ENCODE measurements at regions not wholly inside any gene's neighbourhood (a gene's known extent, or its start where the extent isn't known, plus 50 kb on each side); places are given as distances from the start of the nearest gene placed in this dataset.

DNA sequence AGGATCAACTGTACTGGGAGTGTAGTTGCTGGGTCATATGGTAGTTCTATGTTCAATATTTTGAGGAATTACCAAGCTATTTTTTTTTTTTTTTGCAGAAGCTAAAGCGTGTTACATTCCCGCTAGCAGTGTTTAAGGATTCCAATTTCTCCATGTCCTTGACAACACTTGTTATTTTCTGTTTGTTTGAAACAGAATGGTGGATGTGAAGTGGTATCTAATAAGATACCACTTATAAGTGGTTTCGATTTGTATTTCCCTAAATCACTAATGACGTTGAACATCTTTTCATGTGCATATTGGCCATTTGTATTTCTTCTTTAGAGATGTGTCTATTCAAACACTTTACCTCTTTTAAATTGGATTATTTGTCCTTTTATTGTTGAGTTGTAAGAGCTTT is 112.2 kb downstream of the DISP1 start:
- no peak for FAIRE-seq
- DNase-seq (ENCODE audit: low read depth, low spot score) = no peak
- no peaks in the 10 kb centered on the region for H3K36me3 ChIP-seq (ENCODE audit: control insufficient read depth in 2 of 2, extremely low read depth in 1 of 2, insufficient read depth in 2 of 2, low read length in 2 of 2)
- peak overlapping the region; percentile 34 for H3K27ac ChIP-seq (ENCODE audit: control insufficient read depth, insufficient read depth, low read length)
- no peak overlapping the region for H3K9ac ChIP-seq (ENCODE audit: control insufficient read depth, extremely low read depth, insufficient read depth, low read length)
- no peaks in the 10 kb centered on the region for H3K79me2 ChIP-seq (ENCODE audit: control insufficient read depth, insufficient read depth, low read length)
- H3K4me3 ChIP-seq (ENCODE audit: control insufficient read depth in 2 of 3, extremely low read depth in 1 of 3, insufficient read depth in 2 of 3, low read depth in 1 of 3, low read length in 3 of 3) = no peak overlapping the region
- dilution Hi-C loops (cut with MboI; ENCODE audit: extremely low pct_ligation_motif_present, low sequenced_read_pairs) = no loop called here
- no peak overlapping the region for H2AFZ ChIP-seq (ENCODE audit: control insufficient read depth, low read length)
- no peaks in the 10 kb centered on the region for H3K9me3 ChIP-seq (ENCODE audit: control insufficient read depth, low read depth, low read length)
- TF ChIP-seq, protein P1, sequence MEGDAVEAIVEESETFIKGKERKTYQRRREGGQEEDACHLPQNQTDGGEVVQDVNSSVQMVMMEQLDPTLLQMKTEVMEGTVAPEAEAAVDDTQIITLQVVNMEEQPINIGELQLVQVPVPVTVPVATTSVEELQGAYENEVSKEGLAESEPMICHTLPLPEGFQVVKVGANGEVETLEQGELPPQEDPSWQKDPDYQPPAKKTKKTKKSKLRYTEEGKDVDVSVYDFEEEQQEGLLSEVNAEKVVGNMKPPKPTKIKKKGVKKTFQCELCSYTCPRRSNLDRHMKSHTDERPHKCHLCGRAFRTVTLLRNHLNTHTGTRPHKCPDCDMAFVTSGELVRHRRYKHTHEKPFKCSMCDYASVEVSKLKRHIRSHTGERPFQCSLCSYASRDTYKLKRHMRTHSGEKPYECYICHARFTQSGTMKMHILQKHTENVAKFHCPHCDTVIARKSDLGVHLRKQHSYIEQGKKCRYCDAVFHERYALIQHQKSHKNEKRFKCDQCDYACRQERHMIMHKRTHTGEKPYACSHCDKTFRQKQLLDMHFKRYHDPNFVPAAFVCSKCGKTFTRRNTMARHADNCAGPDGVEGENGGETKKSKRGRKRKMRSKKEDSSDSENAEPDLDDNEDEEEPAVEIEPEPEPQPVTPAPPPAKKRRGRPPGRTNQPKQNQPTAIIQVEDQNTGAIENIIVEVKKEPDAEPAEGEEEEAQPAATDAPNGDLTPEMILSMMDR (optimal IDR thresholded peaks at IDR 0.05 in 1 of 3, IDR thresholded peaks at IDR 0.05 in 1 of 3, conservative IDR thresholded peaks at IDR 0.05 in 1 of 3; ENCODE audit: extremely low read depth in 1 of 3, insufficient read depth in 2 of 3, low read length in 3 of 3) = no peak
- no peak for TF ChIP-seq EZH2 (IDR thresholded peaks at IDR 0.05; ENCODE audit: low read length)
- no peaks in the 10 kb centered on the region for H4K20me1 ChIP-seq (ENCODE audit: control insufficient read depth, extremely low read depth, insufficient read depth, low read length)
- peaks cover 19% of the 10 kb centered on the region for H3K4me1 ChIP-seq (ENCODE audit: control insufficient read depth, extremely low read depth, insufficient read depth, low read length)
- no peaks in the 10 kb centered on the region for H3K9me1 ChIP-seq (ENCODE audit: control insufficient read depth, extremely low read depth, insufficient read depth, low read length)
- H3K27me3 ChIP-seq (ENCODE audit: control insufficient read depth, extremely low read depth, insufficient read depth, low read length) = no peaks in the 10 kb centered on the region
- H3K4me2 ChIP-seq (ENCODE audit: control insufficient read depth, extremely low read depth, insufficient read depth, low read depth, low read length) = peak overlapping the region; percentile 85

DNA sequence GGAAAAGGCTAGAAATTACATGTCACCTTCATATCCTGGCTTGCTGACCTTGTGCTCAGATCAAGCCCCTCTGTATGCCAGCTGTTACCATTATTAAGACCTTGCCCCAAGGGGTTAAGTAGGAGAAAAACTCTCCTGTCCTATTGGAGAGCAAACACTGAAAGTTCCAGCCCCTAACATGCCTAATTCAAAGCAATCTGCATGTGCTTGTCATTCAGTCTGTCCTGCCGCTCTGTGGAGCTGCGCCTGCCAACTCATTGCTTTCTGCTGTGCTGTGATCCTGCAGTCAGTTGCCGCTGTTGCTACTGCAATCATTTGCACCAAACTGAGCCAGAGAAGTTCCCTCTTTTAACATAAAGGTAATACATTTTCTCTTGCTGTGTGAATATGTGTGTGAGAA is 113.4 kb downstream of the DISP1 start:
- TF ChIP-seq EZH2 (IDR thresholded peaks at IDR 0.05; ENCODE audit: low read length) = no peak
- TF ChIP-seq, protein P1 (optimal IDR thresholded peaks at IDR 0.05 in 1 of 3, IDR thresholded peaks at IDR 0.05 in 1 of 3, conservative IDR thresholded peaks at IDR 0.05 in 1 of 3; ENCODE audit: extremely low read depth in 1 of 3, insufficient read depth in 2 of 3, low read length in 3 of 3) = peak in 2 of 3 experiments; percentile 18 to 35
- Histone ChIP-seq H3K36me3 (ENCODE audit: control insufficient read depth in 2 of 2, extremely low read depth in 1 of 2, insufficient read depth in 2 of 2, low read length in 2 of 2) (no peaks in the 10 kb centered on the region), H3K4me3 (ENCODE audit: control insufficient read depth in 2 of 3, extremely low read depth in 1 of 3, insufficient read depth in 2 of 3, low read depth in 1 of 3, low read length in 3 of 3) (peak overlapping the region in 1 of 3 experiments; percentile 5), H3K9ac (ENCODE audit: control insufficient read depth, extremely low read depth, insufficient read depth, low read length) (no peak overlapping the region), H3K27me3 (ENCODE audit: control insufficient read depth, extremely low read depth, insufficient read depth, low read length) (no peaks in the 10 kb centered on the region), H2AFZ (ENCODE audit: control insufficient read depth, low read length) (peak overlapping the region; percentile 40), H3K9me3 (ENCODE audit: control insufficient read depth, low read depth, low read length) (no peaks in the 10 kb centered on the region), H4K20me1 (ENCODE audit: control insufficient read depth, extremely low read depth, insufficient read depth, low read length) (no peaks in the 10 kb centered on the region), H3K9me1 (ENCODE audit: control insufficient read depth, extremely low read depth, insufficient read depth, low read length) (no peaks in the 10 kb centered on the region), H3K27ac (ENCODE audit: control insufficient read depth, insufficient read depth, low read length) (no peak overlapping the region), H3K79me2 (ENCODE audit: control insufficient read depth, insufficient read depth, low read length) (no peaks in the 10 kb centered on the region), H3K4me2 (ENCODE audit: control insufficient read depth, extremely low read depth, insufficient read depth, low read depth, low read length) (peak overlapping the region; percentile 57), H3K4me1 (ENCODE audit: control insufficient read depth, extremely low read depth, insufficient read depth, low read length) (peaks cover 19% of the 10 kb centered on the region)
- DNase-seq (ENCODE audit: low read depth, low spot score) = no peak
- peak; percentile 97 for FAIRE-seq
- dilution Hi-C loops (cut with MboI; ENCODE audit: extremely low pct_ligation_motif_present, low sequenced_read_pairs) = no loop called here

All from keratinocyte (primary cell).